ENCODE measurements at regions not wholly inside any gene's neighbourhood (a gene's known extent, or its start where the extent isn't known, plus 50 kb on each side); places are given as distances from the start of the nearest gene placed in this dataset.

DNA sequence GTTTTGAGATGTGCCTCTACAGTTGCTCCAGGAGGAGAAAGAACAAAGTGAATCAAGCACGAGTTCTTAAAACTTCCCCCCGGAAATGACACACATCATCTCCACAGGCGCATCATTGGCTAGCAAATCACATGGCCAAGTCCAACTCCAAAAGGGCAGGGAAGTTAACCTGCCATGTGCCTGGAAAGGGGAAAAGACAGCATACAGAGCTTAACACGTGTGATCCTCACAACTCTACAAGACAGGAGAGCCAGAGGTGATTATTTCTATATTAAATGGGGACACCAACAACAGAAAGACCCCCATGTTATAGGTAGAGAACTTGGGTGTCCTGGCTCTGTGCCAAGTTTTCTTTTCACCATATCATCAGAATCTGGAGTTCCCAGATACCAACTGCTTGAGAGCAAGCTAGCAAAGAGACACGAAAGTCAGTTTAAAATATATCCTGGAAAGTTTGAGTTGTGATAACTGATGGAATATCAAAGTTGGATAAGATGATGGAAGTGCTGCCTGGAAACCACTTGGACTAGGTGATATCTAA lies 871.1 kb downstream of the UQCRFS1 start:
- TF ChIP-seq SP1 (IDR thresholded peaks at IDR 0.05) (no peak), ARNT (IDR thresholded peaks at IDR 0.05) (no peak), L3MBTL2 (conservative IDR thresholded peaks at IDR 0.05) (no peak), ELF4 (IDR thresholded peaks at IDR 0.05) (no peak), BHLHE40 (IDR thresholded peaks at IDR 0.05; ENCODE audit: borderline replicate concordance) (no peak), SUZ12 (IDR thresholded peaks at IDR 0.05) (no peak), HDGF (IDR thresholded peaks at IDR 0.05; ENCODE audit: borderline replicate concordance) (no peak), FOXM1 (IDR thresholded peaks at IDR 0.05; ENCODE audit: borderline replicate concordance) (no peak), NFRKB (IDR thresholded peaks at IDR 0.05) (no peak), FOXK2 (IDR thresholded peaks at IDR 0.05) (no peak)
- TF ChIP-seq, protein P1, sequence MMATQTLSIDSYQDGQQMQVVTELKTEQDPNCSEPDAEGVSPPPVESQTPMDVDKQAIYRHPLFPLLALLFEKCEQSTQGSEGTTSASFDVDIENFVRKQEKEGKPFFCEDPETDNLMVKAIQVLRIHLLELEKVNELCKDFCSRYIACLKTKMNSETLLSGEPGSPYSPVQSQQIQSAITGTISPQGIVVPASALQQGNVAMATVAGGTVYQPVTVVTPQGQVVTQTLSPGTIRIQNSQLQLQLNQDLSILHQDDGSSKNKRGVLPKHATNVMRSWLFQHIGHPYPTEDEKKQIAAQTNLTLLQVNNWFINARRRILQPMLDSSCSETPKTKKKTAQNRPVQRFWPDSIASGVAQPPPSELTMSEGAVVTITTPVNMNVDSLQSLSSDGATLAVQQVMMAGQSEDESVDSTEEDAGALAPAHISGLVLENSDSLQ (IDR thresholded peaks at IDR 0.05) = no peak
